Breast epithelium (tissue), 3 donors: ENCODE measurements at regions not wholly inside any gene's neighbourhood (a gene's known extent, or its start where the extent isn't known, plus 50 kb on each side); places are given as distances from the start of the nearest gene placed in this dataset.

Experiments
- CTCF ChIP-seq, 3 donors: fragments of 450-650 bp; IDR thresholded peaks; one replicate each; pipeline ENCODE4 v1.5.1; 2016 to 2017; ENCODE audit warnings: antibody characterized with exemption in 3 of 3, mild to moderate bottlenecking in 3 of 3, moderate library complexity in 3 of 3
- POLR2AphosphoS5 ChIP-seq, 3 donors: sonication (generic); formaldehyde crosslinking; IDR thresholded peaks; one replicate each; pipeline ENCODE4 v1.6.1; 2017; ENCODE audit warnings: antibody characterized with exemption in 3 of 3

- TF ChIP-seq CTCF (IDR thresholded peaks at IDR 0.05) (no peak), POLR2AphosphoS5 (IDR thresholded peaks at IDR 0.05) (no peak)
Measured at GRCh38 chr5:104130320-104130719, 567.7 kb upstream of the NUDT12 start.
